ENCODE measurements at regions not wholly inside any gene's neighbourhood (a gene's known extent, or its start where the extent isn't known, plus 50 kb on each side); places are given as distances from the start of the nearest gene placed in this dataset.

DNA sequence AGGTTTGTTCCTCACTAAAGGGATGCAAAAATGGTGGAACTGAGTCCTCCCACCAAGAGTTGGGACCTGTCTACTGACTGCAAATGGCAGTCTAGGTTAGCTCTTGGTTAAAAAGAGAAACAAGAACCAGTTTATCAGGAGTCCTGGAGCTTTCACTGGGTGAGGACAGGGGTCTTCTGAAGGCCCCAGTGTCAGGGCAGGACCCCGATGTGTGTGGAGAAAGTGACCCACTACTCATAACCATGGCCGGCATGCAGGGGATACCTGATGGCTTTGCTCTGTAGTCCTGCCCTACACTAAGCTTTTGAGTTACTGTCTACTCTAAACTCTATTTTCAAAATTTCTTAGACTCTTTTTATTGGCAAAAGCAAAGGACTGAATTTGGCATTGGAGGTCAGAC is 220.5 kb downstream of the ANKRD60 start:
- TF ChIP-seq, protein P1, sequence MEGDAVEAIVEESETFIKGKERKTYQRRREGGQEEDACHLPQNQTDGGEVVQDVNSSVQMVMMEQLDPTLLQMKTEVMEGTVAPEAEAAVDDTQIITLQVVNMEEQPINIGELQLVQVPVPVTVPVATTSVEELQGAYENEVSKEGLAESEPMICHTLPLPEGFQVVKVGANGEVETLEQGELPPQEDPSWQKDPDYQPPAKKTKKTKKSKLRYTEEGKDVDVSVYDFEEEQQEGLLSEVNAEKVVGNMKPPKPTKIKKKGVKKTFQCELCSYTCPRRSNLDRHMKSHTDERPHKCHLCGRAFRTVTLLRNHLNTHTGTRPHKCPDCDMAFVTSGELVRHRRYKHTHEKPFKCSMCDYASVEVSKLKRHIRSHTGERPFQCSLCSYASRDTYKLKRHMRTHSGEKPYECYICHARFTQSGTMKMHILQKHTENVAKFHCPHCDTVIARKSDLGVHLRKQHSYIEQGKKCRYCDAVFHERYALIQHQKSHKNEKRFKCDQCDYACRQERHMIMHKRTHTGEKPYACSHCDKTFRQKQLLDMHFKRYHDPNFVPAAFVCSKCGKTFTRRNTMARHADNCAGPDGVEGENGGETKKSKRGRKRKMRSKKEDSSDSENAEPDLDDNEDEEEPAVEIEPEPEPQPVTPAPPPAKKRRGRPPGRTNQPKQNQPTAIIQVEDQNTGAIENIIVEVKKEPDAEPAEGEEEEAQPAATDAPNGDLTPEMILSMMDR (conservative IDR thresholded peaks at IDR 0.05; ENCODE audit: low read length), result no peak
- TF ChIP-seq EZH2phosphoT487 (IDR thresholded peaks at IDR 0.05; ENCODE audit: borderline replicate concordance), result no peak
